ENCODE measurements at regions not wholly inside any gene's neighbourhood (a gene's known extent, or its start where the extent isn't known, plus 50 kb on each side); places are given as distances from the start of the nearest gene placed in this dataset.

- TF ChIP-seq, protein P1, sequence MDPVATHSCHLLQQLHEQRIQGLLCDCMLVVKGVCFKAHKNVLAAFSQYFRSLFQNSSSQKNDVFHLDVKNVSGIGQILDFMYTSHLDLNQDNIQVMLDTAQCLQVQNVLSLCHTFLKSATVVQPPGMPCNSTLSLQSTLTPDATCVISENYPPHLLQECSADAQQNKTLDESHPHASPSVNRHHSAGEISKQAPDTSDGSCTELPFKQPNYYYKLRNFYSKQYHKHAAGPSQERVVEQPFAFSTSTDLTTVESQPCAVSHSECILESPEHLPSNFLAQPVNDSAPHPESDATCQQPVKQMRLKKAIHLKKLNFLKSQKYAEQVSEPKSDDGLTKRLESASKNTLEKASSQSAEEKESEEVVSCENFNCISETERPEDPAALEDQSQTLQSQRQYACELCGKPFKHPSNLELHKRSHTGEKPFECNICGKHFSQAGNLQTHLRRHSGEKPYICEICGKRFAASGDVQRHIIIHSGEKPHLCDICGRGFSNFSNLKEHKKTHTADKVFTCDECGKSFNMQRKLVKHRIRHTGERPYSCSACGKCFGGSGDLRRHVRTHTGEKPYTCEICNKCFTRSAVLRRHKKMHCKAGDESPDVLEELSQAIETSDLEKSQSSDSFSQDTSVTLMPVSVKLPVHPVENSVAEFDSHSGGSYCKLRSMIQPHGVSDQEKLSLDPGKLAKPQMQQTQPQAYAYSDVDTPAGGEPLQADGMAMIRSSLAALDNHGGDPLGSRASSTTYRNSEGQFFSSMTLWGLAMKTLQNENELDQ (tag by site-specific recombination; IDR thresholded peaks at IDR 0.05; ENCODE audit: low read depth), result no peak
- no peak for TF ChIP-seq ZNF121 (tag by site-specific recombination; IDR thresholded peaks at IDR 0.05)
- no peak for TF ChIP-seq CTCF (tag by site-specific recombination; IDR thresholded peaks at IDR 0.05)
- TF ChIP-seq ZNF112 (tag by site-specific recombination; IDR thresholded peaks at IDR 0.05), result no peak
- TF ChIP-seq ZNF157 (tag by site-specific recombination; IDR thresholded peaks at IDR 0.05), result no peak
- TF ChIP-seq, protein P2, sequence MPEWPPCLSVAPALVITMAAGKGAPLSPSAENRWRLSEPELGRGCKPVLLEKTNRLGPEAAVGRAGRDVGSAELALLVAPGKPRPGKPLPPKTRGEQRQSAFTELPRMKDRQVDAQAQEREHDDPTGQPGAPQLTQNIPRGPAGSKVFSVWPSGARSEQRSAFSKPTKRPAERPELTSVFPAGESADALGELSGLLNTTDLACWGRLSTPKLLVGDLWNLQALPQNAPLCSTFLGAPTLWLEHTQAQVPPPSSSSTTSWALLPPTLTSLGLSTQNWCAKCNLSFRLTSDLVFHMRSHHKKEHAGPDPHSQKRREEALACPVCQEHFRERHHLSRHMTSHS (tag by site-specific recombination; IDR thresholded peaks at IDR 0.05), result no peak
- no peak for TF ChIP-seq ZNF623 (tag by site-specific recombination; IDR thresholded peaks at IDR 0.05)
- TF ChIP-seq GLI4 (tag by site-specific recombination; IDR thresholded peaks at IDR 0.05), result no peak
- TF ChIP-seq ZNF211 (tag by site-specific recombination; IDR thresholded peaks at IDR 0.05; ENCODE audit: low read depth), result no peak
- TF ChIP-seq ZNF596 (tag by site-specific recombination; IDR thresholded peaks at IDR 0.05), result no peak
- no peaks in the 10 kb centered on the region for H3K36me3 ChIP-seq (ENCODE audit: control insufficient read depth in 2 of 2, insufficient read depth in 1 of 2, low read length in 2 of 2)
- no peaks in the 10 kb centered on the region for H3K4me1 ChIP-seq (ENCODE audit: control insufficient read depth, insufficient read depth, low read length)
- CTCF ChIA-PET, result no interaction called here
- no peaks in the 10 kb centered on the region for H3K9me3 ChIP-seq (ENCODE audit: control insufficient read depth, insufficient read depth, low read depth, low read length)
- no peak overlapping the region for H3K27ac ChIP-seq (ENCODE audit: extremely low read depth, low read depth, low read length)
- POLR2A ChIA-PET, result no interaction called here
- H3K4me3 ChIP-seq (ENCODE audit: low read depth, low read length), result no peak overlapping the region
Observed at GRCh38 chr6:68256391-68256790, 378.7 kb upstream of the ADGRB3 start.

DNA sequence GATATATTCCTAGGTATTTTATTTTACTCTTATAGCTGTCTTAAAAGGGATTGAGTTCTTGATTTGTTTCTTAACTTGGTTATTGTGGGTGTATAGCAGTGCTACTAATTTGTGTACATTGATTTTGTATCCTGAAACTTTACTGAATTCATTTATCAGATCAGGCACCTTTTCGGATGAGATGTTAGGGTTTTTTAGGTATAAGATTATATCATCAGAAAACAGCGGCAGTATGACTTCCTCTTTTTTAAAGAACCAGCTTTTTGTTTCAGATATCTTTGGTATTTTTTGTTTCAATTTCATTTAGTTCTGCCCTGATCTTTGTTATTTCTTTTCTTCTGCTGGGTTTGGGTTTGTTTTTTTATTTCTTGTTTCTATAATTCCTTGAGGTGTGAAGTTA is 382.4 kb upstream of the ADGRB3 start:
- Histone ChIP-seq H3K4me3 (ENCODE audit: low read depth, low read length) (no peak overlapping the region), H3K9me3 (ENCODE audit: control insufficient read depth, insufficient read depth, low read depth, low read length) (no peaks in the 10 kb centered on the region), H3K27ac (ENCODE audit: extremely low read depth, low read depth, low read length) (no peak overlapping the region), H3K4me1 (ENCODE audit: control insufficient read depth, insufficient read depth, low read length) (no peaks in the 10 kb centered on the region), H3K36me3 (ENCODE audit: control insufficient read depth in 2 of 2, insufficient read depth in 1 of 2, low read length in 2 of 2) (no peaks in the 10 kb centered on the region)
- ChIA-PET CTCF (no interaction called here), POLR2A (no interaction called here)
- no peak for TF ChIP-seq FEZF1 (tag by site-specific recombination; IDR thresholded peaks at IDR 0.05)
- TF ChIP-seq TRIM28 (IDR thresholded peaks at IDR 0.05; ENCODE audit: borderline replicate concordance, low read length), result no peak
- no peak for TF ChIP-seq ZNF791 (tag by site-specific recombination; IDR thresholded peaks at IDR 0.05)
- TF ChIP-seq ZNF501 (tag by site-specific recombination; IDR thresholded peaks at IDR 0.05), result no peak
- TF ChIP-seq REPIN1 (tag by site-specific recombination; IDR thresholded peaks at IDR 0.05; ENCODE audit: low read depth), result no peak
- no peak for TF ChIP-seq TCF7L2 (IDR thresholded peaks at IDR 0.05; ENCODE audit: borderline replicate concordance, low read depth, low read length)
- TF ChIP-seq ZFP69B (tag by site-specific recombination; IDR thresholded peaks at IDR 0.05), result no peak
- no peak for TF ChIP-seq GLIS2 (tag by site-specific recombination; IDR thresholded peaks at IDR 0.05)
- no peak for TF ChIP-seq MEIS1 (CRISPR knock-in tag; IDR thresholded peaks at IDR 0.05; ENCODE audit: borderline replicate concordance)
- no peak for TF ChIP-seq HOXA7 (CRISPR knock-in tag; IDR thresholded peaks at IDR 0.05; ENCODE audit: borderline replicate concordance)
- no peak for TF ChIP-seq ZNF223 (tag by site-specific recombination; IDR thresholded peaks at IDR 0.05)
- no peak for TF ChIP-seq ZSCAN18 (tag by site-specific recombination; IDR thresholded peaks at IDR 0.05)

Measured in HEK293 (cell line).